HL-60 (cell line): ENCODE measurements at regions not wholly inside any gene's neighbourhood (a gene's known extent, or its start where the extent isn't known, plus 50 kb on each side); places are given as distances from the start of the nearest gene placed in this dataset.

Source experiments
- GABPA ChIP-seq: IDR thresholded peaks from 2 replicates; pipeline ENCODE4 v1.6.1; 2012; ENCODE audit warnings: low read depth
- TF ChIP-seq, protein P1 (sequence below): IDR thresholded peaks from one replicate; pipeline ENCODE4 v1.5.1; 2011; ENCODE audit warnings: low read length, control low read depth, inconsistent platforms; ENCODE audit not compliant: insufficient read depth

DNA sequence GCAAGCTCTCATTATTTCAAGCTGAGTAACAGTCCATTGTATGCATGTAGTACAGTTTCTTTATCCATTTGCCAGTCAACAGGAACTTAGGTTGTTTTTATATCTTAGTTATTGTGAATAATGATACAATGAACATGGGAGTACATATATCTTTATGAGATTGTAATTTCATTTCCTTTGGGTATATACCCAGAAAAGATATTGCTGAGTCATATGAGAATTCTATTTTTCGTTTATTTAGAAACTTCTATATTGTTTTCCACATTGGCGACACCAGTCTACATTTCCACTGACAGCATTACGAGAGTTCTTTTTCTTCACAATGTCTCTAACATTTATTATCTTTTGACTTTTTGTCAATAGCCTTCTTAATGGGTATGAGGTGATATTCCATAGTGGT, 477.8 kb upstream of the PAPPA start:
- TF ChIP-seq, protein P1, sequence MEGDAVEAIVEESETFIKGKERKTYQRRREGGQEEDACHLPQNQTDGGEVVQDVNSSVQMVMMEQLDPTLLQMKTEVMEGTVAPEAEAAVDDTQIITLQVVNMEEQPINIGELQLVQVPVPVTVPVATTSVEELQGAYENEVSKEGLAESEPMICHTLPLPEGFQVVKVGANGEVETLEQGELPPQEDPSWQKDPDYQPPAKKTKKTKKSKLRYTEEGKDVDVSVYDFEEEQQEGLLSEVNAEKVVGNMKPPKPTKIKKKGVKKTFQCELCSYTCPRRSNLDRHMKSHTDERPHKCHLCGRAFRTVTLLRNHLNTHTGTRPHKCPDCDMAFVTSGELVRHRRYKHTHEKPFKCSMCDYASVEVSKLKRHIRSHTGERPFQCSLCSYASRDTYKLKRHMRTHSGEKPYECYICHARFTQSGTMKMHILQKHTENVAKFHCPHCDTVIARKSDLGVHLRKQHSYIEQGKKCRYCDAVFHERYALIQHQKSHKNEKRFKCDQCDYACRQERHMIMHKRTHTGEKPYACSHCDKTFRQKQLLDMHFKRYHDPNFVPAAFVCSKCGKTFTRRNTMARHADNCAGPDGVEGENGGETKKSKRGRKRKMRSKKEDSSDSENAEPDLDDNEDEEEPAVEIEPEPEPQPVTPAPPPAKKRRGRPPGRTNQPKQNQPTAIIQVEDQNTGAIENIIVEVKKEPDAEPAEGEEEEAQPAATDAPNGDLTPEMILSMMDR = no peak
- TF ChIP-seq GABPA = no peak
